ENCODE measurements at regions not wholly inside any gene's neighbourhood (a gene's known extent, or its start where the extent isn't known, plus 50 kb on each side); places are given as distances from the start of the nearest gene placed in this dataset.
"Not testable (repeated sequence)": the region's sequence is repeated elsewhere in the genome, so short reads cannot be mapped to it uniquely, and the experiment has no call there.

DNA sequence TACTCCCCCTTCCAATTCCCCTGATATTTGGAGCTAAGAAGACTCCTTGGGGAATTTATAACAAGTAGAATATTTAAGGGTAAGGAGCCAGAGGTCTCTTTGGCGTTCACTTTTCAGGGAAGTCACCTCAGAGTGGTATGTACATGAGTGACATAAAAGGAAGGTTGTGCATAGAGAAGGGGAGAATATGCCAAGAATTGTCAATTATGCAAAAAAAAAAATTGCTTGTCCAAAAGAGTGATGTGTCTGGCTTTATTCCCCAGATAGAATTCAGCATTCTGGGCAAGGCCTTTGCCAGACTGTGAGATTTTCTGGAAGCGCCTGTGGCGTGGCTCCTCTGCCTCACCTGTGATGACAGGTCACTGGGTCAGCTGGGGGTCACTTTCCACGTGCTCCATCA, 170.2 kb downstream of the MIAT start:
- no peaks in the 10 kb centered on the region for H3K4me1 Mint-ChIP-seq
- no peak overlapping the region for H3K27ac Mint-ChIP-seq
- no peaks in the 10 kb centered on the region for H3K27me3 Mint-ChIP-seq
- ATAC-seq (ENCODE audit: low read depth in 2 of 2) (no peak), DNase-seq (no peak)
- no peak overlapping the region for H3K4me3 Mint-ChIP-seq
- H3K9me3 Mint-ChIP-seq: no peaks in the 10 kb centered on the region
- no peaks in the 10 kb centered on the region for H3K36me3 Mint-ChIP-seq

DNA sequence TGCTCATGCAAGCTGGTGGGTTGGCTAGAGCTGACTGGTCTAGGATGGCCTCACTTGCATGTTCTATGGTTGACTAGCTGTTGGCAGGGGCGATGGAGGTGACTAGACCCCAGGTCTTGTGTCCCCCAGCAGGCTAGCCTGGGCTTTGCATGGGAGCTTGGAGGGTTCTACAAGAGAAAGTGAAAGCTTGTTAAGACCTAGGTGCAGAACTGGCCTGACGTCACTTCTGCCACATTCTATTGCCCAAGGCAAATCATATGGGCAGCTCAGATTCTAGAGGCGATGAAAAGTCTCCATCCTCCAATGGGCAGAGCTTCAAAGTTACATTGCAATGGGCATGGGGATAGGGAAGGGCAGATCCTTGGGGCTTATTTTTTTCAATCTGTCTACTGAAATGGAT, 170.9 kb downstream of the MIAT start:
- Mint-ChIP-seq H3K27ac (peak overlapping the region in 1 of 6 donors; percentile 49), H3K36me3 (no peaks in the 10 kb centered on the region), H3K9me3 (no peaks in the 10 kb centered on the region), H3K4me3 (no peak overlapping the region), H3K27me3 (no peaks in the 10 kb centered on the region), H3K4me1 (no peaks in the 10 kb centered on the region)
- DNase-seq (no peak), ATAC-seq (ENCODE audit: low read depth in 2 of 2) (no peak)

DNA sequence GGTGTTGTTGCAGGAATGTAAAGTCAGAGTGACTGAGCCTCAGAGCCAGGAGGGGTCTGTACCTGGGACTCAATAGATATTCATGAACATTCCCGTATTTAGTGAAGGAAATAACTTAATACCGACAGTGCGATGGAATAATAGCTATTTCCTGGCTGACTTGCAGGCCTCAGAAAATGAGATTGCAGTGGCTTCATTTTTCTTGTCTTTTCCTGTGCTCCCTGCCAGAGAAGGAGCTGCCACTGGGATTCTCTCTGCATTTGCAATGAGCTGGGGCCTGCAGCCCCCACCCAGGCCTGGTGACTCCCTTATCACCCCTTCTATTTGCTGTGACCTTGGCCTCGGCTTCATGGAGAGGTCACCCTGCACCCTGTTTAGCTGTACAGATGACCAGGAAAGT, 173.4 kb downstream of the MIAT start:
- Mint-ChIP-seq H3K4me3 (no peak overlapping the region), H3K27ac (no peak overlapping the region), H3K36me3 (peaks cover 0 to 4% of the 10 kb centered on the region in 2 donors), H3K4me1 (no peaks in the 10 kb centered on the region), H3K27me3 (no peaks in the 10 kb centered on the region), H3K9me3 (no peaks in the 10 kb centered on the region)
- no peak for DNase-seq
- ATAC-seq (ENCODE audit: low read depth in 2 of 2): no peak

DNA sequence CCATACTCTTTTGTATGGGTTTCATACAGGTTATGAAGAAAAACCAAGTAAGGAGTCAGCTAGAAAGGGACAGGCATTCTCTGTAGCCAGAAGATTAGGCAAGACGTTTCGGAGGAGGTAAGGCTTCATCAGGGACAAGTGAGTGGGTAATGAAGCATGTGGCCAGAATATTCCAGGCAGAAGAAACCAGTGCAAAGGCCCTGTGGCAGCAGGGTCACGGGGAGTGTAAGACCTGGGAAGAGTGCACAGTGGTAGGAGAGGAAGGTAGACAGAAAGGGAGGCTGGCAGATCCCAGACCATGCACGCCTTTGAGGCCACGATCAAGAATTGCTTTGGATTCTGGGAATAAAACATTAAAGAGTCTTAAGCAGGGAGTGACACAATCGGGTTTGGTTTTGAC, 177.6 kb downstream of the MIAT start:
- DNase-seq (no peak), ATAC-seq (ENCODE audit: low read depth in 2 of 2) (no peak)
- Mint-ChIP-seq H3K4me3 (no peak overlapping the region), H3K27me3 (no peaks in the 10 kb centered on the region), H3K9me3 (no peaks in the 10 kb centered on the region), H3K36me3 (peaks cover 0 to 8% of the 10 kb centered on the region in 2 donors), H3K27ac (peak overlapping the region in 2 of 6 donors; percentile 6 to 59), H3K4me1 (no peaks in the 10 kb centered on the region)

DNA sequence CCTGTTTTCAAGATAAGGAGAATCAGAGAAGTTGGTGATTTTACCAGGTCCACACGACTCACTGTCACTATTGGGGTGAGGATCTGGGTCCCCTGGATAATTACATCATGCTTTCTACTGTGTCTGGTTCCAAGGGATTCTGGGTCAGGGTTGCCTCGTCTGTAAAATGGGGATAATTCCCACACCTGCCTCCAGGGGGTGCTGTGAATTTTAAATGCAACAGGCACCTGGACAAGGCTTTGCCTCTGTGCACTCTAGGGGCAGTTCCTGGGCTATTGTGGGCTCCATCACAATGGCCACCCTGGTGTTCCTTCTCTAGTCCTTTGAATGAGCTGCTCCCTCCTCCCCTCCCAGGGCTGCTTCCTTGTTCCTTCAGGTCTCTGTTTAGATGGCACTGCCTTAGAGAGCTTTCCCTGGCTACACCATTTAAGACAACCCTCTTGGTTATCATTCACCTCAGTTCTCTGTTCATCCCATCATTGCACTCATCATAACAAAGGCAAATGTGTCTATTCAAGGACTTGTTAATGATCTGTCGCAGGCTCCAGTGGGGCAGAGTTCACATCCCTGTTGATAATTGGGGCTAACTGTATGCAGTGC, 178.6 kb downstream of the MIAT start:
- Mint-ChIP-seq H3K4me1 (no peaks in the 10 kb centered on the region), H3K27me3 (no peaks in the 10 kb centered on the region), H3K4me3 (no peak overlapping the region), H3K27ac (peak overlapping the region in 1 of 6 donors; percentile 17), H3K9me3 (no peaks in the 10 kb centered on the region), H3K36me3 (peaks cover 0 to 14% of the 10 kb centered on the region in 2 donors)
- peak; percentile 8 for DNase-seq
- no peak for ATAC-seq (ENCODE audit: low read depth in 2 of 2)

DNA sequence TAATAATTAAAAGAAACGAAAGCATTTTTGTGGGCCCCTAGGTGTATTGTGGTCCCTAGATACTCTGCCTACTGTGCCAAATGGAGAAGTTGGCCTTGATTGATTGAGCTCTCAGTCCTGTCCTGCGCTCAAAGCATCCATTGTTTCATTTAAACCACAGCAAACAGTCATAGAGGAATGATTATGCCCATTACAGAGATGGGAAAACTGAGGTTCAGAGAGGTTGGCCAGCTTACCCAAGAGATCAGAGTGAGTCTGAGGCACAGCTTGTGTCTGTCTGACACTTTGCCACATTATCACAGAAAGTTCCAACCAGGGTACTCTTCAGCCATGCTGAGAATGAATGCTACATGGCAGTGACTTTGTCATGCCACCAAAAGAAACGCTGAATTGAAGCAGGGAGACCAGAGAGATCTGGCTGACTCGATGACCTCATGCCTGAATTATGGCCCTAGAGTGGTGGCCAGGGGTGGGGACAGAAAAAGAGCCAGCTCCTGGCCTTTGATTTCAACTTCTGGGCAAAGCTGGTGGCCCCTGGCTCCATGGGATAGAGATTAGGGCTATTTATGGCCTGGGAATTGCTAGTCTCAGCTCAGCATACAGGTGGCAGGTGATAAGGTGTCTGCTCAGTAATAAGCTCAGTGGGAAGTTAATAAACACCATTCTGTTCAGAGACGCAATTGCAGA, 180.5 kb downstream of the MIAT start:
- Mint-ChIP-seq H3K27me3 (no peaks in the 10 kb centered on the region), H3K9me3 (peaks cover 0 to 4% (median 0%) of the 10 kb centered on the region in 7 donors), H3K36me3 (peaks cover 0 to 14% of the 10 kb centered on the region in 2 donors), H3K4me1 (no peaks in the 10 kb centered on the region), H3K27ac (no peak overlapping the region), H3K4me3 (no peak overlapping the region)
- DNase-seq (no peak), ATAC-seq (ENCODE audit: low read depth in 2 of 2) (no peak)

DNA sequence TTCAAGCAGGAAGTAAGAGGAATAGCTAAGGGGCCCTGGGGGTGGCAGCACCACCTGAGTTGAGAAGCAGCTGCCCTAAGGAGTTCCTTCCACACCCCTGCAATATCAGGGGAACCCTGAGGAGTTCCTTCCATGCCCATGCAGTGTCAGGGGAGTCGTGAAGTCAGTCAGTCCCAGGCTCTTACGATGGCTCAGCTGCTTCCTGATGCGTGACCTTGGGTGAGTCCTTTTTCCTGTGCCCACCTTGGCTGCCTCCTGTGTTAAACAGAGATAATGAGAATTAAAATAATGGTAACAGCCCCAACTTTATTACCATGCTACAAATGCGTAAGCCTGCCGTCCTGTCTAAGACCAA, 181.1 kb downstream of the MIAT start:
- Mint-ChIP-seq H3K27me3 (no peaks in the 10 kb centered on the region), H3K4me1 (no peaks in the 10 kb centered on the region), H3K4me3 (no peak overlapping the region), H3K36me3 (peaks cover 0 to 14% of the 10 kb centered on the region in 2 donors), H3K27ac (no peak overlapping the region), H3K9me3 (peaks cover 0 to 4% (median 0%) of the 10 kb centered on the region in 7 donors)
- ATAC-seq (ENCODE audit: low read depth in 2 of 2) (no peak), DNase-seq (no peak)

DNA sequence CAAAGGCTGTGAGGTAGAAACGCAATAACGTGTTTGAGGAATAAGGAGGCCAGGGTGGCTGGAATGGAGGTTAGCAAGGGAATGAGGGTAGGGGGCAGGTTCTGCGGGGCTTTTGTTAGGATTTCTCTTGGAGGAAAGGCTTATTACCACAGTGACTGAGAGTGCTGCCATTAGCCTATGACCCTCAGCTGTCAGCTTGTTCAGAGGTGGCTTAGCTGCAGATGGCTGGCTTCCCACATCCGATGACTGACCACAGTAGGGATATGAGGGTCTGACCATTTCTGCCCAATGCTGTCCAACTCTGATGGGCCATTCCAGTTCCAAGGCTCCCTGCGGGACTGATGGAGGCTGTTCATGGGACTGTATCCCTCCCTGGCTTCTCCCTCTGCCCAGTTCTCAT, 181.8 kb downstream of the MIAT start:
- DNase-seq: no peak
- no peak overlapping the region for H3K4me3 Mint-ChIP-seq
- no peak overlapping the region for H3K27ac Mint-ChIP-seq
- H3K36me3 Mint-ChIP-seq: peaks cover 0 to 14% of the 10 kb centered on the region in 2 donors
- peaks cover 0 to under 1% (median 0%) of the 10 kb centered on the region in 3 donors for H3K4me1 Mint-ChIP-seq
- H3K9me3 Mint-ChIP-seq: peaks cover 0 to 4% (median 0%) of the 10 kb centered on the region in 7 donors
- no peaks in the 10 kb centered on the region for H3K27me3 Mint-ChIP-seq
- no peak for ATAC-seq (ENCODE audit: low read depth in 2 of 2)

DNA sequence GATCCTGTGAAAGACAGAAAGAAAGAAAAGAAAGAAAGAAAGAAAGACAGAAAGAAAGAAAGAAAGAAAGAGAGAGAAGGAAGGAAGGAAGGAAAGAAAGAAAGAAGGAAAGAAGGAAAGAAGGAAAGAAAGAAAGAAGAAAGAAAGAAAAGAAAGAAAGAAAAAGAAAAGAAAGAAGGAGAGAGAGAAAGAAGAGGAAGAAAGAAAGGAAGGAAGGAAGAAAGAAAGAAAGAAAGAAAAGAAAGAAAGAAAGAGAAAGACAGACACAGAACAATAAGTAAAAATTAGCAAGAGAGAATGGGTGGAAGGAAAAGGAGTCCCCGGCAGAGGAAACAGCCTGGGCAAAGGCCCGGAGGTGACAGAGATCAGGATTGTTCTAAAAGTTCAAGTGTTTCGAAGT, 183.4 kb downstream of the MIAT start:
- not testable (repeated sequence) for DNase-seq; H3K4me3 Mint-ChIP-seq; H3K27me3 Mint-ChIP-seq; H3K9me3 Mint-ChIP-seq; ATAC-seq (ENCODE audit: low read depth in 2 of 2); H3K36me3 Mint-ChIP-seq
- peaks cover 6 to 16% (median 12%) of the 10 kb centered on the region in 3 donors for H3K4me1 Mint-ChIP-seq
- H3K27ac Mint-ChIP-seq: peak overlapping the region in 1 of 6 donors; percentile 27

DNA sequence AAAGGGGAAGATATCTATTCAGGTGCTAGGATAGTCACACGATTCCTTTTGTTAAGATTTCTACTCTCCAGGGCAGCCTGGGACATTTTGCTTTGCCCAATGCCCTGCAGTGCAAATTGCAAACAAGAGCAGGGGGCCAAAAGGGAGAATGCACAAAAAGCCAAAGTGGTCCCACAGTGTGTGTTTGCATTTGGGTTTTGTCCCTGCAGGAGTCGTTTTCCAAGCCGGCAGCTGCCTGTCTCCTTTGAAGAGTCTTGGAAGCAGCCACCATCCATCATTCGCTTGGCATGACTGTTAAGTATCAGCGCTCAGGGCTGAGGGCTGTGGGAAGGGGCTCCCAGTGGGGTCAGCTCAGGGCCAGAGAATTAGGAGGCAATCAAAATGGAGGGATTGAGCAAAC, 184.7 kb downstream of the MIAT start:
- Mint-ChIP-seq H3K9me3 (peaks cover 0 to 4% (median 0%) of the 10 kb centered on the region in 7 donors), H3K36me3 (peaks cover 0 to 10% of the 10 kb centered on the region in 2 donors), H3K27me3 (no peaks in the 10 kb centered on the region), H3K4me3 (no peak overlapping the region), H3K4me1 (peaks cover 9 to 22% (median 17%) of the 10 kb centered on the region in 3 donors), H3K27ac (no peak overlapping the region)
- ATAC-seq (ENCODE audit: low read depth in 2 of 2) (no peak), DNase-seq (no peak)

DNA sequence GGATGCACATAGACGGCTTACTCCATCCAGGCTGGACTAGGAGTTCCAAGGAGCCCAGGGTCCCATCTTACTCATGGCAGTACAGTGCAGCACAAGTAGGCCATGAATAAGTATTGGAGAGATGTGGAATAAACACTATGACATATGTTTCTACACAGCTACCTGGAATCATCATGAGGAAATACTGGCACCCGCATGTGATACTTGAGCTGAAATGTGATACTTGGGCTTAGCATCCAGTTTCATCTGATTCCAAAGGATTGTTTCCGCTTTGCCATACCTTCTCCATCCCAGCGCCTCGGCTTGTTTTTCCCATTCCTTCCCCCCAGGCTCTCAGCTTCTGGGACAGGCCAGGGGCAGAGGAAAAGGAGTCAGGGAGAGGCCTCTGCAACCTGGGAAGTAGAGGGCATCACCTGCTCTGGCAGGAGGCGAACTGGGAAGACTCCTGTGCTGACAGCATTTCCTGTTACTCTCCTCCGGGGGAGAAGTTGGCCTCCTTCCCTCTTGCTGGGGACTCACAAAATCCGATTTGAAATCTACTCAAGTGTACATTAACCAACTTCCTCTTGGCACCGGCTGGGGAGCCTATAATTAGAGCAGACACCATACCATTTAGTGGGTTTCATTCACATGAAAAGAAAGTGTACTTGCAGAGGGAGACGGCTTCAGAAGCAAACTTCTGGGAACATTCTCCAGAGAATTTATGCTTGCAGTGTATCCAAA, 187.8 kb downstream of the MIAT start:
- Mint-ChIP-seq H3K27ac (peak overlapping the region in 2 of 6 donors; percentile 34 to 76), H3K4me1 (peaks cover 12 to 24% (median 17%) of the 10 kb centered on the region in 3 donors), H3K9me3 (peaks cover 0 to 4% (median 0%) of the 10 kb centered on the region in 7 donors), H3K27me3 (peaks cover 0 to 8% (median 0%) of the 10 kb centered on the region in 3 donors), H3K36me3 (peaks cover 6 to 8% of the 10 kb centered on the region in 2 donors), H3K4me3 (peak overlapping the region in 1 of 8 donors; percentile 21)
- no peak for ATAC-seq (ENCODE audit: low read depth in 2 of 2)
- DNase-seq: no peak

DNA sequence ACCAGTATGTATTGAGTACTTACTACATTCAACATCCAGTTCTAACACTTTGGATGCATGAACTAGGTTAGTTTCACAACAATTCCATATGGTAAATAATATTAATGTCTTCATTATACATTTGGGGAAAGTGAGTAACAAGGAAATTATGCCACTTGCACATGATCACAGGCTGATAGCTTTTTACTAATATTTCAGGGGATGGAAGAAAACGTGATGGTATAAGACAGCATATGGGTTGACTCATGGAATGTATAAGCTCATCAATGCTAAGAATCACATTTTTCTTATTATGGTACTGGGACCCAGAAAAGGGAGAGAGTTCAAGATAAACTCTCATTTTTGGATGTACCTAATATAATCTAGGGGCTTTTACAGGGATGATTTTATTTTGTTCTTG, 188.7 kb downstream of the MIAT start:
- Mint-ChIP-seq H3K4me3 (no peak overlapping the region), H3K27me3 (peaks cover 0 to 8% (median 0%) of the 10 kb centered on the region in 3 donors), H3K9me3 (peaks cover 0 to 4% (median 0%) of the 10 kb centered on the region in 7 donors), H3K4me1 (peaks cover 12 to 24% (median 17%) of the 10 kb centered on the region in 3 donors), H3K36me3 (peaks cover under 1 to 8% of the 10 kb centered on the region in 2 donors), H3K27ac (peak overlapping the region in 1 of 6 donors; percentile 5)
- ATAC-seq (ENCODE audit: low read depth in 2 of 2): no peak
- DNase-seq: no peak

DNA sequence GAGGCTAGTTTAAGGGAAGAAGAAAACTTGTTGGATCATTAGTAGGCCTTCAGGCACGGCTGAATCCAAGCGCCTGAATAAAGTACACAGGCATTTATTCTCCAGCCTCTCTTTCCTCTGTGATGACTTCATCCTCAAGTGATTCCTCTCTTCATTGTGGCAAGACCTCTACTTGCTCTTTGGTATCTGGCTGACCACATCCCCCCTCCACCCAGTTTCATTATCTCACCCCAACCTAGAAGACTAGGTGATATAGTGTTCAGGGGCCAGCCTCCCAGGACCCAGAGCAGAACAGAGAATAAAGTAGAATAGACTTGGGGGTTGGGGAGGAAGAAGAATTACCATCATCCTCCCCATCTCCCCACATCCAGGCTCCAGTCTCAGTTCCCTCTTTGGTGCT, 189.3 kb downstream of the MIAT start:
- DNase-seq: no peak
- Mint-ChIP-seq H3K4me3 (no peak overlapping the region), H3K27ac (no peak overlapping the region)

DNA sequence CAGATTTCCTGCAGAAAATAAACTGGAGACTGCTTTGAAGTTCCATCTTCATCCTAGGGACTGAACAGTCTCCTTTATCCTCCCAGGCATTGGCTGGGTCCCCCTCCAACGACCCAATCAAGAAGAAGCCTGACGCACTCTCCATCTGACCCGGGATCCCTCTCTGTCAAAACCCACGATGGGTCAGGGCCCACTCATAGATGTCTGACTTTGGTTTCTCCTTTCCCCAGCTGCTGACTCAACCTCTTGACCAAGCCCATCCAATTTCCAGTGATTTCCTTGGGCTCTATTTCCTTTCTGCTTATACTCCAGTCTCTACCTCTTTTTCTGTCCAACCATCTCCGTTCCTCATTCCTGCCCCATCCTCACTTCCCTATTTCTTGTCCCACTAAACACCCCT, 189.7 kb downstream of the MIAT start:
- Mint-ChIP-seq H3K36me3 (peaks cover 0 to 11% of the 10 kb centered on the region in 2 donors), H3K27ac (no peak overlapping the region), H3K4me1 (peaks cover 12 to 24% (median 17%) of the 10 kb centered on the region in 3 donors), H3K4me3 (no peak overlapping the region), H3K9me3 (peaks cover 0 to 4% (median 0%) of the 10 kb centered on the region in 7 donors), H3K27me3 (peaks cover 0 to 8% (median 0%) of the 10 kb centered on the region in 3 donors)
- ATAC-seq (ENCODE audit: low read depth in 2 of 2) (no peak), DNase-seq (no peak)

More for the DNA sequence above, 189.3 kb downstream of the MIAT start:
- Mint-ChIP-seq H3K4me1 (peaks cover 12 to 24% (median 17%) of the 10 kb centered on the region in 3 donors), H3K9me3 (peaks cover 0 to 4% (median 0%) of the 10 kb centered on the region in 7 donors), H3K27me3 (peaks cover 0 to 8% (median 0%) of the 10 kb centered on the region in 3 donors), H3K36me3 (peaks cover 0 to 8% of the 10 kb centered on the region in 2 donors)
- ATAC-seq (ENCODE audit: low read depth in 2 of 2): no peak
